ENCODE measurements at regions not wholly inside any gene's neighbourhood (a gene's known extent, or its start where the extent isn't known, plus 50 kb on each side); places are given as distances from the start of the nearest gene placed in this dataset.
"Not testable (repeated sequence)": the region's sequence is repeated elsewhere in the genome, so short reads cannot be mapped to it uniquely, and the experiment has no call there.

GRCh38 chrX:56429581-56429980 lies 133.8 kb upstream of the UBQLN2 start:
- TF ChIP-seq CTCF (IDR thresholded peaks at IDR 0.05; ENCODE audit: unreplicated experiment) = no peak
- H3K27ac Mint-ChIP-seq = no peak overlapping the region
- no peak overlapping the region for H3K4me3 Mint-ChIP-seq (ENCODE audit: low read depth)
- no peaks in the 10 kb centered on the region for H3K36me3 Mint-ChIP-seq (ENCODE audit: insufficient read depth)
- no peak for DNase-seq (ENCODE audit: low spot score, unreplicated experiment)
- H3K9me3 Mint-ChIP-seq (ENCODE audit: low read depth) = peaks cover 38% of the 10 kb centered on the region
- no peaks in the 10 kb centered on the region for H3K27me3 Mint-ChIP-seq
- no peaks in the 10 kb centered on the region for H3K4me1 Mint-ChIP-seq (ENCODE audit: low read depth)

- H3K9me3 Mint-ChIP-seq (ENCODE audit: low read depth) = peaks cover 35% of the 10 kb centered on the region
- H3K4me1 Mint-ChIP-seq (ENCODE audit: low read depth); DNase-seq (ENCODE audit: low spot score, unreplicated experiment); H3K27ac Mint-ChIP-seq; H3K36me3 Mint-ChIP-seq (ENCODE audit: insufficient read depth); H3K4me3 Mint-ChIP-seq (ENCODE audit: low read depth); H3K27me3 Mint-ChIP-seq: not testable (repeated sequence)
Measured at GRCh38 chrX:56451981-56452380, 111.4 kb upstream of the UBQLN2 start.

GRCh38 chrX:56462389-56462788 lies 101.0 kb upstream of the UBQLN2 start:
- no peak overlapping the region for H3K27ac Mint-ChIP-seq
- no peak overlapping the region for H3K4me3 Mint-ChIP-seq (ENCODE audit: low read depth)
- no peak for DNase-seq (ENCODE audit: low spot score, unreplicated experiment)
- H3K36me3 Mint-ChIP-seq (ENCODE audit: insufficient read depth) = no peaks in the 10 kb centered on the region
- no peak for TF ChIP-seq CTCF (IDR thresholded peaks at IDR 0.05; ENCODE audit: unreplicated experiment)
- no peaks in the 10 kb centered on the region for H3K4me1 Mint-ChIP-seq (ENCODE audit: low read depth)
- H3K9me3 Mint-ChIP-seq (ENCODE audit: low read depth) = peaks cover 57% of the 10 kb centered on the region
- H3K27me3 Mint-ChIP-seq = no peaks in the 10 kb centered on the region

GRCh38 chrX:56468441-56468840 lies 95.0 kb upstream of the UBQLN2 start:
- no peak for TF ChIP-seq CTCF (IDR thresholded peaks at IDR 0.05; ENCODE audit: unreplicated experiment)
- Mint-ChIP-seq H3K36me3 (ENCODE audit: insufficient read depth) (no peaks in the 10 kb centered on the region), H3K27me3 (no peaks in the 10 kb centered on the region), H3K27ac (no peak overlapping the region), H3K9me3 (ENCODE audit: low read depth) (peaks cover 44% of the 10 kb centered on the region), H3K4me3 (ENCODE audit: low read depth) (no peak overlapping the region), H3K4me1 (ENCODE audit: low read depth) (no peaks in the 10 kb centered on the region)
- no peak for DNase-seq (ENCODE audit: low spot score, unreplicated experiment)

GRCh38 chrX:56494923-56495322 lies 68.5 kb upstream of the UBQLN2 start:
- H3K9me3 Mint-ChIP-seq (ENCODE audit: low read depth) = peaks cover 39% of the 10 kb centered on the region
- H3K27me3 Mint-ChIP-seq; H3K27ac Mint-ChIP-seq; H3K4me3 Mint-ChIP-seq (ENCODE audit: low read depth); H3K4me1 Mint-ChIP-seq (ENCODE audit: low read depth); H3K36me3 Mint-ChIP-seq (ENCODE audit: insufficient read depth); DNase-seq (ENCODE audit: low spot score, unreplicated experiment): not testable (repeated sequence)

GRCh38 chrX:56498756-56499155 lies 64.7 kb upstream of the UBQLN2 start:
- Mint-ChIP-seq H3K9me3 (ENCODE audit: low read depth) (peaks cover 27% of the 10 kb centered on the region), H3K4me1 (ENCODE audit: low read depth) (peaks cover 4% of the 10 kb centered on the region), H3K27ac (no peak overlapping the region), H3K4me3 (ENCODE audit: low read depth) (no peak overlapping the region), H3K36me3 (ENCODE audit: insufficient read depth) (no peaks in the 10 kb centered on the region), H3K27me3 (no peaks in the 10 kb centered on the region)
- TF ChIP-seq CTCF (IDR thresholded peaks at IDR 0.05; ENCODE audit: unreplicated experiment) = no peak
- no peak for DNase-seq (ENCODE audit: low spot score, unreplicated experiment)
